Left lung (tissue), 4 donors: ENCODE measurements at regions not wholly inside any gene's neighbourhood (a gene's known extent, or its start where the extent isn't known, plus 50 kb on each side); places are given as distances from the start of the nearest gene placed in this dataset.

Experiments used
- ATAC-seq: fragments of 200-7000 bp; cut with Tn5 transposase; one replicate; pipeline ENCODE4 v1.9.1; 2020; ENCODE audit warnings: moderate library complexity
- DNase-seq, 4 donors: peaks; one replicate each; pipeline ENCODE4 v3.0.0-alpha.2; 2013 to 2020
- H3K27ac ChIP-seq, 2 donors: fragments of 200-600 bp; sonication (generic) in 1 of 2; one replicate each; pipeline versions ENCODE4 v1.5.0 to v1.8.0; 2020 to 2021
- H3K27me3 ChIP-seq, 2 donors: fragments of 200-600 bp; sonication (generic) in 1 of 2; one replicate each; pipeline versions ENCODE4 v1.5.0 to v1.8.0; 2020 to 2021
- H3K36me3 ChIP-seq, 2 donors: fragments of 200-600 bp; sonication (generic) in 1 of 2; one replicate each; pipeline versions ENCODE4 v1.5.0 to v1.8.0; 2020 to 2021
- H3K4me1 ChIP-seq, 2 donors: fragments of 200-600 bp; one replicate each; pipeline ENCODE4 v1.8.0; 2021
- H3K4me3 ChIP-seq, 2 donors: fragments of 200-600 bp; sonication (generic) in 1 of 2; one replicate each; pipeline versions ENCODE4 v1.5.0 to v1.8.0; 2020 to 2021; ENCODE audit warnings: mild to moderate bottlenecking in 1 of 2
- H3K9me3 ChIP-seq, 2 donors: fragments of 200-600 bp; sonication (generic) in 1 of 2; one replicate each; pipeline versions ENCODE4 v1.5.0 to v1.8.0; 2020 to 2021
- intact Hi-C, 2 donors: fragments of 100-400 bp; cut with DNase I; formaldehyde crosslinking; loops; one replicate each; pipeline versions ENCODE4 v1.11.2 to v1.14.2; 2022
- TF ChIP-seq, protein P1 (sequence below), 2 donors: fragments of 200-600 bp; sonication (generic) in 1 of 2; IDR thresholded peaks; one replicate each; pipeline versions ENCODE4 v1.5.0 to v1.8.0; 2021; ENCODE audit warnings: antibody characterized with exemption in 2 of 2
- donor health status: DM: no; HTN: yes; CAD: no.
- donor health status: DM: no; HTN: no; CAD: no.

DNA sequence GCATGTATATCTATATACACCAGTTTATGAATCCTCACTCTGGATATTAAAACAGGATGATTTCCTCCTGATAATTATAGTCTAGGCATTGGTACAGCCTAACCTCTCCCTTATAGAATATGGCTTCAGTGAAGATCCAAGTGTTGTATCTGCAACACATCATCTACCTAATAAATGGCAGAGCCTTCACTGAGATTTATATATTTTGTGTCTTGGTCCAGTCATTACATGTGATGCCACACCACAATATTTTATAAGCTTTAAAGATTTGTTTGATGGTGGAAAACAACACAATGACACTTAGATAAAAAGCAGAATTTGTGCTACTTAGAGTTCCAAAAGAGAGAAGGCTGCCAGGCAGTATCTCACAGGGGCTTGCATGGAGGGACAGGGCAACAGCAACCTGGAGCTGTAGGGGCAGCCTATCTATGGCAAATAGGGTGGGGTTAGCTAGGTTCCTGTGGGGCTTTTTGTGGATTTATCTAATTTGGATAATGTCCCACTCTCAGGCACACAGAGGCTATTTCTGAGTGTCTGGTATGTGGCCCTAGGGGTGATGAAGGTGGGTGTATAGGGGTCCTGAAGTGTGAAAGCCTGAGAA is 1736.7 kb upstream of the PRR20A start:
- Histone ChIP-seq H3K27ac (no peak overlapping the region), H3K27me3 (no peaks in the 10 kb centered on the region), H3K4me1 (no peaks in the 10 kb centered on the region), H3K4me3 (no peak overlapping the region), H3K36me3 (no peaks in the 10 kb centered on the region), H3K9me3 (no peaks in the 10 kb centered on the region)
- intact Hi-C loops = no loop called here
- TF ChIP-seq, protein P1, sequence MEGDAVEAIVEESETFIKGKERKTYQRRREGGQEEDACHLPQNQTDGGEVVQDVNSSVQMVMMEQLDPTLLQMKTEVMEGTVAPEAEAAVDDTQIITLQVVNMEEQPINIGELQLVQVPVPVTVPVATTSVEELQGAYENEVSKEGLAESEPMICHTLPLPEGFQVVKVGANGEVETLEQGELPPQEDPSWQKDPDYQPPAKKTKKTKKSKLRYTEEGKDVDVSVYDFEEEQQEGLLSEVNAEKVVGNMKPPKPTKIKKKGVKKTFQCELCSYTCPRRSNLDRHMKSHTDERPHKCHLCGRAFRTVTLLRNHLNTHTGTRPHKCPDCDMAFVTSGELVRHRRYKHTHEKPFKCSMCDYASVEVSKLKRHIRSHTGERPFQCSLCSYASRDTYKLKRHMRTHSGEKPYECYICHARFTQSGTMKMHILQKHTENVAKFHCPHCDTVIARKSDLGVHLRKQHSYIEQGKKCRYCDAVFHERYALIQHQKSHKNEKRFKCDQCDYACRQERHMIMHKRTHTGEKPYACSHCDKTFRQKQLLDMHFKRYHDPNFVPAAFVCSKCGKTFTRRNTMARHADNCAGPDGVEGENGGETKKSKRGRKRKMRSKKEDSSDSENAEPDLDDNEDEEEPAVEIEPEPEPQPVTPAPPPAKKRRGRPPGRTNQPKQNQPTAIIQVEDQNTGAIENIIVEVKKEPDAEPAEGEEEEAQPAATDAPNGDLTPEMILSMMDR (IDR thresholded peaks at IDR 0.05) = no peak
- DNase-seq (no peak), ATAC-seq (no peak)

DNA sequence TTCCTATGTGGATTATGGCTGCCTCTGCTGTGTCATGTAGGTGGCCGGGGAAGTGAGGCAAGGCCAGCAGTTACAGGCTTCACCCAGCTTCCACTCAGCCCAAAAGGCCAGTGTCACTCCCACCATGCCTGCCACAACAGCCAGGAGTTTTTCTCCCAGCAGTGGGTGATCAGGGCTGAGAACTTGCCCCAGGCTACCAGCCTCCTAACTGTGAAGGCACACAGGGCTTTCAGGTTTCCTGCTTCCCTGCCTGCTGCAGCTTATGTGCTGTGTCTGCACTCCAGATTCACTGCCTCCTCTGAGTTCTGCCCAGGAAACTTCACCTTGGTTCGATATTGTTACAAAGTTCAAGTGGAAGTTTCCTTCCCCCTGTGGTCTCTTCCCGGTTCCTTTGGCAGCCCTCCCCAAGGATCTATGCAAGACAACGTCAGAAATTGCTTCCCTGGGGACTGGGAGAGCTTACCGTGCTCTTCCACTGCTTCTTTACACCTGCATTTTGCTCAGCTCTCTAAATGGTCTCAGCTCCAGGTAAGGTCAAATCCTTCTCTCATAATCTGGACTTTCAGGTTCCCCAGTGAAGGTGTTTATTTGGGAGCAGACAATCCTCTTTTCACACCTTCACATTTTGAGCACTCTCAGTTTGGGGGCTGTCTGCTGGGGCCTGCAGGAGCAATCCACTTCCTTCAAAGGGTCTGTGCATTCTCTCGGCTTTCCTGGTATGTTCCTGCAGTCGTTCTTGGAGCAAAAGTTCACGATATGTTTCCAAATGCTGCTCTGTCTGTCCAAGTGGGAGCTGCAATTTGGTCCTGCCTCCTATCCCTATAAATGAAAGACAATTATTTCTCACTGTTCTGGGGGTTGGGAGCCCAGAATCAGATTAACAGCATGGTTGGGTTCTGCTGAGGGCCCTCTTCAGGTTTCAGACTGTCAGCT is 1730.1 kb upstream of the PRR20A start:
- Histone ChIP-seq H3K4me1 (no peaks in the 10 kb centered on the region), H3K9me3 (no peaks in the 10 kb centered on the region), H3K27me3 (no peaks in the 10 kb centered on the region), H3K27ac (no peak overlapping the region), H3K4me3 (no peak overlapping the region), H3K36me3 (no peaks in the 10 kb centered on the region)
- TF ChIP-seq, protein P1 (IDR thresholded peaks at IDR 0.05) = no peak
- intact Hi-C loops = no loop called here
- no peak for ATAC-seq
- DNase-seq = no peak

DNA sequence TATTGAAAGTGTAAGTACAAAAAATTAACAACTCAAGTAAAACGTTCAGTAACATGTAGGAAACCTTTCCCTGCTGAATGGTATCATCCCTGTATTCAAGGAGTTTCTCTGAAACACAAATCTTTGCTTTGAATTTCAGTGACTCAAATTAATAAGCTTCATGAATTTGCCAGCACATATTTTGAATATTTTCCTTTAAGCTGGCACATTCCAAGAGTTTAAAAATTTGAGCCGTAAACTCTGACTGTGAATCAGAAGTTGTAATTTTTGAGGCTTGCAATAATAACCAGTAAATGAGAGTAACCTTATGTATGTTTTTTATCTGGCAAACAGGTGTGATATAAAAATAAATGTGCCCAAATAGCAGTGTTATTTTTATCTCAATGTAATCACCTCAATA is 1722.6 kb upstream of the PRR20A start:
- TF ChIP-seq, protein P1 (IDR thresholded peaks at IDR 0.05) = no peak
- H3K4me1 ChIP-seq = no peaks in the 10 kb centered on the region

DNA sequence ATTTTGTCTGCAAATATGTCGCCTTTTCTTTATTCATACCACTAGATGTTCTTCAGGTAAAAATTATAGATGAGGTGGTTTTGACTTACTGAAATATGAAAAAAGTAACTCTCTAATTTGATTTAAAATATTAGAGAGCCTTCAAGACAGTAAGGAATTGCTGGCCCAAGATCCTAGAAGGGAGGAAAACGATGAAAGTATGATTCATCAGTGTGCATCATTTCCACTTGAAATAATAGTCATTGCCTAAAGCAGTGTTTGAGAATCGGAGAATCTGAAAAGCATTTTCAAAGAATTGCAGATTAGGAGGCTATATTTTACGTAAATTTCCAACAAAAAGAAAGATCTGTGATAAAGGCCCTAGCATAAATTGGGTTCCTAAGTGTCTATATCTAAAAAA is 1707.9 kb upstream of the PRR20A start:
- DNase-seq (no peak), ATAC-seq (no peak)
- no peaks in the 10 kb centered on the region for H3K4me1 ChIP-seq
- H3K36me3 ChIP-seq = no peaks in the 10 kb centered on the region
- TF ChIP-seq, protein P1 (IDR thresholded peaks at IDR 0.05) = no peak
- H3K27ac ChIP-seq = no peak overlapping the region
- intact Hi-C loops = no loop called here
- H3K4me3 ChIP-seq = no peak overlapping the region
- H3K27me3 ChIP-seq = no peaks in the 10 kb centered on the region
- H3K9me3 ChIP-seq = peaks cover 0 to 6% of the 10 kb centered on the region in 2 donors

More for the DNA sequence above, 1722.6 kb upstream of the PRR20A start:
- no peaks in the 10 kb centered on the region for H3K36me3 ChIP-seq
- no peak overlapping the region for H3K27ac ChIP-seq
- H3K27me3 ChIP-seq = no peaks in the 10 kb centered on the region
- ATAC-seq (no peak), DNase-seq (no peak)
- intact Hi-C loops = no loop called here
- no peaks in the 10 kb centered on the region for H3K9me3 ChIP-seq
- H3K4me3 ChIP-seq = no peak overlapping the region

DNA sequence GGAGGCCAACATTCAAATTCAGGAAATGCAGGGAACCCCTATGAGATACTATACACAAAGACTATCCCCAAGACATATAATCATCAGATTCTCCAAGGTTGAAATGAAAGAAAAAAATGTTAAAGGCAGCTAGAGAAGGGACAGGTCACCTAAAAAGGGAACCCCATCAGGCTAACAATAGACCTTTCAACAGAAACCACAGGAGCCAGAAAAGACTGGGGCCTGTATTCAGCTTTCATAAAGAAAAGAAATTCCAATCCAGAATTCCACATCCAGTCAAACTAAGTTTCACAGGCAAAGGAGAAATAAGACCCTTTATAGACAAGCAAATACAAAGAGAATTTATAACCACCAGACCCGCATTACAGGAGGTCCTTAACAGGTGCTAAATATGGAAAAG is 1703.6 kb upstream of the PRR20A start:
- no peaks in the 10 kb centered on the region for H3K27me3 ChIP-seq
- DNase-seq = no peak
- no peaks in the 10 kb centered on the region for H3K4me1 ChIP-seq
- H3K4me3 ChIP-seq = no peak overlapping the region
- peaks cover 0 to 6% of the 10 kb centered on the region in 2 donors for H3K9me3 ChIP-seq
- H3K27ac ChIP-seq = no peak overlapping the region
- no peak for ATAC-seq
- intact Hi-C loops = no loop called here
- TF ChIP-seq, protein P1 (IDR thresholded peaks at IDR 0.05) = no peak
- H3K36me3 ChIP-seq = no peaks in the 10 kb centered on the region
